HG03354 (cell line): ENCODE measurements at regions not wholly inside any gene's neighbourhood (a gene's known extent, or its start where the extent isn't known, plus 50 kb on each side); places are given as distances from the start of the nearest gene placed in this dataset.
A peak's percentile ranks its signal among the peaks of the same experiment; 100 is the strongest.
"Not testable (repeated sequence)": the region's sequence is repeated elsewhere in the genome, so short reads cannot be mapped to it uniquely, and the experiment has no call there.

Experiments
- ATAC-seq: cut with Tn5 transposase; IDR thresholded peaks from one replicate; pipeline ENCODE4 v1.9.1; 2021; ENCODE audit warnings: mild to moderate bottlenecking; ENCODE audit not compliant: unreplicated experiment, poor library complexity, severe bottlenecking

DNA sequence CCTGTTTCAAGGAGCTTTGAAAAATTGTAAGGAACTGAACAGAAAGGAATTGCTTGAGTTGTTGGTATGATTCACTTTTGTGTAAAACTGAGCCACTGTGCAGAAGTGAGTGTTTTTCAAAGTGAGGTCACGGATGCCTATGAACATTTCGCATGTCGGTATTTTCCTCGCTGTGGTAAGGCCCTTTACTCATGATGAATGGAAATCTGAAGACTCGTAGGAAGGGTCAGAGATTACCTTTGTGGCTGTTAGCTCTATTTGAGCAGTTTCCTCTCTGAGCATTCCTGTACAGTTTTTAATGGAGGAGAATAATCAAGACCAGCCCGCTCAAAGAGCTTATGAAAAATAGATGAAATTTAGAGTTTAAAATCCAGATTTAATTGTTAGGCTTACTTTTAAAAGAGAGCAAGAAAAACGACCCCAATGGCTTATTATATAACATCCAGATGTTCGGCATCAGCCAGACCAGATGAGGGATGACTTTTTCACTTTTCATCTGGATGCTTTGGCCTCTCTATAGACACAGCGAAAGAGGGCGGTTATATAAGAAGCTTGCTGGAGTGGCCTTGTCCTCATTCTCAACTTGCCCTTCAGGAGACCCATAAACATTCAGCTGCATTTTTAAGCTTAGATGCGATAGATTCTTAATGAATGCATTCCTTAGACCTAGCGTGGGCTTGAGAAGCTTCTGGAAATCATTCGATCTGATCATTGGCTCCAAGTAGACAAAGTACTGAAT lies 99.5 kb downstream of the CD83 start:
- no peak for ATAC-seq

DNA sequence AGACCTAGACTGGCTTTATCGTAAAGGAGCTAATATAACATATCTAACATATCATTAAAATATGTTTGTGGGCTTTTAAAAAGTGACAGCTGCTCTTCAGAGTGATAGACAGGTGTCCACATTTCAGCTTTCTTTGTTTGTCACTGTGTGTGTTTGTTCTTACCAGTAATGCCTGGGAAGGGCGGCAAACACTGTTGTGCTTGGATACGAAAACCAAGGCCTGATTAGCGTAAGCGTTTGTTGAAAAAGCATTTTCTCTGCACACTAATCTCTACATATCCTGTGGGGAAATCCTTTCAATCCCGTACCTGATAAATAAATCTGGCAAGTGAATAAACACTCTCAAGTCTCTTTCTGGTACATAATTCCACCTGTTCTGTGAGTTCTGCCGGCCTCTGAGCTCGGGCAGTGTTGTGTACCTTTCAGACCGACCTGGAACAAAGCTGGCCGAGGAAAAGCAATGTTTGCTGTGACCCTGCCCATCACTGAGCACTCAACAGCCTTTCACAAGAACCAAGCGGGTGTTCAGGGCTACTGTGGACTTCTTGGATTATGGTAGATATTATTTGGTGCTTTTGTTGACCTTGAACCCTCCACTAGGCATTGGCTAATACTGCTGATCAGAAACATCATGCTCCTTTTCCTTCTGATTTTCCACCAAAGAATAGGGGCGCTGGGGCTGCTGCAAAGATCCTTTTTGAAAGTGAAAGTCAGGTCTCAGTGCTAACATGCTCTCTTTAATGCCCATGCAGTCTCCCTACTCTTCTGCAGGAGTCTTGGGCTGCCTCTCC lies 100.4 kb downstream of the CD83 start:
- no peak for ATAC-seq

DNA sequence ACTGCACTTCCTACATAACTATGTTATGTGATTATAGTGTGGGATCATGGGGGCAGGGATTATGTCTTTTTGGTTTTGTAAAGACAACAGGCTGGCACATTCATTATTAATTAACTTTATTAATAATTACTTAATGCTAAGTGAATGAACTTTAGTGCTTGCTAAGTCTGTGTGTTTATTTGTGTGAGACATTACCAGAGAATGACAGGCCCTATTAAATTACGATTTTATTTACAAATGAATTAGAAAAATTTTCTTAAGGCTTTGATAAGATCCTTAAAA lies 100.9 kb downstream of the CD83 start:
- no peak for ATAC-seq

DNA sequence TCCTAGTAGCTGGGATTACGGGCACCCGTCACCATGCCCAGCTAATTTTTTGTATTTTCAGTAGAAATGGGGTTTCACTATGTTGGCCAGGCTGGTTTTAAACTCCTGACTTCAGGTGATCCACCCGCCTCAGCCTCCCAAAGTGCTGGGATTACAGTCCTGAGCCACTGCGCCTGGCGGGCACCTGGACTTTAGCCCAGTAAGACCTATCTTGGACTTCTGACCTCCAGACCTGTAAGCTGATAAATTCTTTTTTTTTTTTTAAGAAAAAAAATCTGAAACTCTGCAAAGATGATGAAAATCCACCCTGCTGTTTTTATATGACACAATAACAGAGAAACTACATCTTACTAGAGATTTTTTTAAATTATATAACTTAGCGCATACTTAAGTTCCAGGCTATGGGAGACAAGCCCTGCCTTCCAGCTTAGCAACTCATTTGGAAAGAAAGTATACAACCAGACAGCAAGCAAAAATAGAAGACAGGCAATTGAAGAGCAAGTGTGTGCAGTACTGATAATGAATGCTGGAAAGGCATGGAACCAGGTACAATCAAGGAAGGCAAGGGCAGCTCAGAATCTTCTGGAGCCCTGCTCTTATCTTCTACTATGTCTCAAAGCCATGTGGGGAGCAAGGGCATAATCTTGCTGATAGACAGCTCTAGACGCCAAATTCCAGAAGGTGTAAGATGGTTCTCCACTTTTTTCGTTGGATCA lies 104.2 kb downstream of the CD83 start:
- no peak for ATAC-seq

DNA sequence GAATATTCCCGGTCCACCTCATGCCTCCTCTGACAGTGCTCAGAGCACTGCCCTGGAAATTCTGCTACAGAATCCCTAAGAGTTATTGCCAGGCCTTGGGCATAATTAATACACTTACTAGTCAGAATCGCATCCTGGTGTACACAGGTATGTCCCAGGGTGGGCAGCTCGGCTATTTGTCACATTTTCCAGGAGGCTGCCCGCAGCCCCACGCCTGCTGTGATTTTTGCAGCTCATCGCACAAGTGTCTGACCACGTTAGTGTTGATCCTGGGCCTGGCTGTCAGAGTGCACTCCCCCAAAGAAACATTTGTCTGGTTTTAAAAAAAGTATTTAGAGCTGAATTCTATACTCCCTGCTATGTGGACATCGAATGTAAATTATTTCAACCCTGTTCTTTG lies 105.4 kb downstream of the CD83 start:
- ATAC-seq: no peak

DNA sequence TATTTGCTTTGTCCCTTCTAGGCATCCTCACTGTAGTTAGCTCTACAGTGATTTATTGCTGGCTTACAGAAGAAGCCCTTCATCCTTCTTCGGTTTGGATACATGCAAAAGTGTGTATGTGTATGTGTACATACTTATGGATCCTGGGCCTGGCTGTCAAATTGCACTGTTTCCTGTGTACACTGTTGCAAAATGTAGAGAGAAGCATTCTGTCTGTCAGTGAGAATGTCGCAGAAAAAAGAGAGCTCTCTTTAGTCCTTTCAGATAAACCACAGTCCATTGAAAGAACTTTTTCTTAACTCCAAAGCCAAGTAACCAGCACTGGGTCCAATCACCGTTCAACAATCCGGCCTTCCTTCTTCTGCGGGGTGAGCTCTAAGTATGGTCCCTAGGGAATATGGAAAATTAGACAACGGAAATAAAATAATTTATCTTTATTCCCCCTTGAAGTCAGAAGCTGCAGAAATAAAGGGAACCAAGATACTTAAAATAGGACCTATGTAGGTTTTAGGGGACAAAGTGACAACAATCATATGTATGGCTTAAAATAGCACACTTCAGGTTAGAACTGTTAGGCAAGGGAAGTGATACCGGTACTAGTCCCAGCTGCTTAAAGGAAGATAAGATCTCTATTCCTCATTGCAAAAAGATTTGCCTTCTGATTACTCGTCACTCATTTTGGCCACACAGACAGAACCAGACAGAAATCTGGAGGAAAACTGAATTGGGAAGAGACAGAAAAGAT lies 107.0 kb downstream of the CD83 start:
- ATAC-seq: peak; percentile 79

DNA sequence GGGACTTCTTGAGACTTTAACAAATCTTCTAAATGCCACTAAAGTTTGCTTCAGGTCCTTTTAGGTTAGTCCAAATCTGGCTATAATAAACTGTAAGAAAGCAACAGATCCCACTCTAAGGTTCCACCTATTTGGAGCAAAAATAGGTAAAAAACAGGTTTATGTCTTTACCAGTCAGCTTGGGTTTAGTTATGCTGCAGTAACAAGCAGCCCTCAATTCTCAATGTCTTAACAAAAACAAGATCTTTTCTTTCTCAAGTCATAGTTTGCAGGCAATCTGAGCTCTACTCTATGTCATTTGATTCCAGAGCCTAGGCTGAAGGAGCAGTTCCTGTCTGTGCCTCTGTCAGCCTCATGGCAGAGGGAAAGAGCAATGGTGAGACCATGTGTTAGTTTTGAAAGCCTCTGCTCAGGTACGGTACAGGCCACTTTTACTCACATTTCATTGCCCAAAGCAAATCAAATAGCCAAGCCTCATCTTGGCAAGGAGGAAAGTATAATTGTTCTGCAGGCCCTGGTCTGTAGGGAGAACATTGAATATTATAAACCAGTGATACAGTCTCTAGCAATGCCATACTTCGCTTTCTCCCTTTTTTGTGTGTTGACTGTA lies 108.6 kb downstream of the CD83 start:
- ATAC-seq: no peak

DNA sequence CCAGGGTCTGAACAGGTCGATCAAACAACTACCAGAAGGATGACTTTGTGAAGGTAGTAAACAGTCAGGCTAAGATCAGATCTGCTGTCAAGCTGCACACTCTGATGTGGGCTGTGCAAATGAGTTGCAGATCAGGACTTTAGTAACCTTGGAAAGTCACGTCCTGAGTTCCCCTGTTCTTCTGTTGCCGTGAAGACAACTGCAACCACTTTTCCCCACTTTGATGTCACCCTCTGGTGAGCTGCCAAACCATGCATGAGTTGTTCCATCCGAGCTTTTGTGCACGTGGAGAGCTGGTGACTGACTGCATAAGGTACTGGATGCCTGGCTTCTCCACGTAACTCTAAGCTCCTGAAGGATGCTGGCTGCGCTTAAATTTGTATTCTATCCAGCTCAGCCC lies 111.0 kb downstream of the CD83 start:
- no peak for ATAC-seq

DNA sequence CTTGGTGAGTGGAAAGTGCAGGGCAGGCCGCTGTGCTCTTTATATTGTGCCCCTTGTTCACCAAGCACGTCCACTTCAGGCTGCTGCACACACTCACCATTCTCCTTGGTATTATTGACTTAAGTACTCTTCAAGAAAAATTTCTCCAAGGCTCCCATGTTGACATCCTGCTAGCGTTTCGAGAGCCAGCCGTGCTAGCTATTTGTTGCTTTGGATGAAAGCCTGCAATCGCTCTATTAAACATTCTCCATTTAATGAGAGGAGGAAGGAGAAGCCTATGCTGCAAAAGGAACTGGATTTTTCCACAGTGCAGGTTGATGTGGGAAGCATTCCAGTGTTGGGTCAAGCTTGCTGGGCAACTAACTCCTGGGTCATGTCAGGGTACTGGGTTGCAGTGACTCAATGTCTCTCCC lies 113.5 kb downstream of the CD83 start:
- no peak for ATAC-seq

DNA sequence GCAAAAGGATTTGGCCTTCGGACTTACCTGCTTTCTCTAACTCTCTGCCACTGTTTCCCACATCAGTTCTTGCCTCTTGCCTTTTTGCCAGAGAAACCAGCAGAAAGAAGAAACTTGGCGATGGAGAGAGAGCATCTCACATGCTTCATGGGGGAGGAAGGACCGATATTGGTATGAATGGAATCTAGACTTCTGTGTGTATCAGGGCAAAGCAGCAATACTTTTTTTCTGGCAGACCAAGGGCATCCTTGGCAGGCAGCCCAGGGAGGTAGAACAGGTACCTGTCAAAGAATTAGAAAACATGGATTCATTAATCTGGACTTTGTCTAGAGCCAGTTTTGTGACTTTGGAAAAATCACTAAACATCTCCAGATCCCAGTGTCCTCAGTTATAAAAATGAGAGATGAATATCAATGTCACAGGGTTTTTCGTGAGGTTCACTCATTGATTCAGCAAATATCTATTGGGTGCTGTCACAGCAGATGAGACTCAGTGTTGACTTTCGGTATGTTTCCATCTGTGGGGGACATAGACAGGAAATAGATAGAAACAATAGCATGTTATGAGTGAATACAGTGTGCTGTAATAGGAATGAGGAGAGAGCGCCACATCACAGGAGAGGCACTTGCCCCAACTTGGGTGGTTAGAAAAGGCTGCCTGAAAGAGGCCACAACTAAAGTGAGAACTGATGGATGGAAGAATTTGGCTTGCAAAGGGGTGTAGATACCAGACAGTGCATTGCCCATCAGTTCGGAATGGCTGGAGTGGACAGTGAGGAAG lies 114.1 kb downstream of the CD83 start:
- ATAC-seq: no peak

DNA sequence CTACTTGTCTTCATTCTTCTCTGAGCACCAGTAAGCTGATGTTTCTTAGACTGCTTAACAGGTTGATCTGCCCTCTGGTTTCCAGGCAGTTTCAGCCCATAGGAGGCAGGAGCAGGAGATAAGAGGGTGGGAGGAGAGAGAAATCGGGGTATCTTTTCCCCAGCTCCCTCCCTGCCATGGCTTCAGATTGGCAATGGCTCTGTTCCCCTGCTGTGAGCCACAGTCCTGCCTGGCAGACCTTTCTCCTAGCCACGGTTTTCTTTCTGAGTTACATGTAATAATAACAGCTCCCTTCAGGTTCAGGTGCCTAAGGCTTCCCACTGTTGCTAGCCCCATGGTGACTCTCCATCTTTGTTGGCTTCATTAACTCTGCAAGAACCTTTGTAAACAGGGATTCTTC lies 115.3 kb downstream of the CD83 start:
- no peak for ATAC-seq

DNA sequence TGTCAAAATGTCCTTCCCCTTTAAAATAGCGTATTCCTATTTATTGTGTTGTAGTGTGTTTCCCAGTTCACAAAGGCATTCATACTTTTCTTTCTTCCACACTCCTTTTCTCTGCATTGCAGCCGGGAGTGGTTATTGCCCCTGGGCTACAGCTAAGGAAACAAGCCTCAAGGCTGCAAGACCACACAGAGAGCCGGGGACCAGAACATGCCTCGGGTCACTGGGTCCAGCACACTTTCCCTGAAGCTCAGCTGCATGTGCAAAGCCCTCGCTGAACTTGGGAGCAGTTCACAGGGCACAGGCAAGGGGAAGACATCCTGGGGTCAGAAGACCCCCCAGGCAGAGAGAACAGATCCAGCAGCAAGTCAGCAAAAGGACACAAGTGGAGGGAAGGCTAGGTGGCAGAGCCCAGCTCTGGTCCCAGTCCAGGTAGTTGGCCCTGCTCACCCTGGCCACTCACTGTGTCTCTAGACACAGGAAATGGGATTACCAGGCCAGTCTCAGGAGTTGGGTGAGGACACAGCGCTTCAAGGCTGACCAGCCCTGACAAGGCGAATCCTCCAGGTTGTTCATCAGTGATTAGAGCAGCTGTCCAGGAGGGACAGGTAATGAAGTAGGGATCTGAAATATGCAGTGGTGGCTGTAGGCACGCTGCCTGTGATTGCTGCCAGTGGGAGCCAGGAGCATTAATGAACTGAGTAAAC lies 118.2 kb downstream of the CD83 start:
- no peak for ATAC-seq

DNA sequence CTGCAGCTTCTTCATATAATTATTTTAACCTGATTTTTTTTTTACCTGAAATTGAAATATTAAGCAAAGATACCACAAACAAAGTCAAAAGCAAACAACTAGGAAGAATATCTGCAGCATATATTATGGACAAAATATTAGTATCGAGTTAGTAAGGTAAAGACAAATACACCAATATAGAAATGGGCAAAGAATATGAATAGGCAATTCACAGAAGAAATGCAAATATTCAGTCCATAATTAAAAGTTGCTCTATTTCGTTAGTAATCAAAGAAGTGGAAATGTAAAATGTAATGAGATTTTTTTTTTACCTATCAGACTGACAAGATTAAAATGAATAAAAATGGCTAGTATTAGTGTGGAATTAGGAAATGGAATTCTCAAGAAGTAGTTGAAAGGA lies 121.5 kb downstream of the CD83 start:
- no peak for ATAC-seq

DNA sequence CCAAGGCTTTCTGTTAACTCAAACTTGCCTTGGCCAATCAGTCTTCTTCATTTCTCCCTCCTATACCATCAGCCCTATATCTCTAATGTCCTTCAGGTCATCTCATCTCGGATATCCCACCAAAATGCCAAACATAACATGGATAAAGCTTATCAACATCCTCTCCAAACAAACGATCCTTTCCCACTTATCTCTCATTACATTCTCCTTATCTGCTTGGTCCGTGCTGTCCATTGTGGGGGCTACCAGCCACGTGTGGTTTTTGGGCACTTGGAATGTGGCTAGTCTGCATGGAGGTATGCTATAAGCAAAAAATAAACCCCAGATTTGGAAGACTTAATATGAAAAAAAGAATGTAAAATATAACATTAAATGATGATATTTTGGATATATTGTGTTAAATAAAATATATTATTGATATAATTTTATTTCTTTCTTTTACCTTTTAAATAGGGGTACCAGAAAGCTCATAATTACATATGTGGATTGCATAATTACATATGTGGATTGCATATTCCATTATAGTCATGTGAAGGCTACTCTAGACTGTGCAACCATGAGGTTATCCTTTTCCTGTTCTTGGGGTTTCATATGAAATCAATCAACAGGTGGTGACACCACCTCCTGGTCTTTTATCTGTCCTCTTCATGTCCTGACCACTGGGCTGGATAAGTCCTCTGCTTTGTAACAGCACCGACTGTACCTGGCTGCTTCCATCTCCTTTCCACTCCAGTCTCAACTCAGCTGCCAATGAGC lies 123.0 kb downstream of the CD83 start:
- ATAC-seq: no peak

DNA sequence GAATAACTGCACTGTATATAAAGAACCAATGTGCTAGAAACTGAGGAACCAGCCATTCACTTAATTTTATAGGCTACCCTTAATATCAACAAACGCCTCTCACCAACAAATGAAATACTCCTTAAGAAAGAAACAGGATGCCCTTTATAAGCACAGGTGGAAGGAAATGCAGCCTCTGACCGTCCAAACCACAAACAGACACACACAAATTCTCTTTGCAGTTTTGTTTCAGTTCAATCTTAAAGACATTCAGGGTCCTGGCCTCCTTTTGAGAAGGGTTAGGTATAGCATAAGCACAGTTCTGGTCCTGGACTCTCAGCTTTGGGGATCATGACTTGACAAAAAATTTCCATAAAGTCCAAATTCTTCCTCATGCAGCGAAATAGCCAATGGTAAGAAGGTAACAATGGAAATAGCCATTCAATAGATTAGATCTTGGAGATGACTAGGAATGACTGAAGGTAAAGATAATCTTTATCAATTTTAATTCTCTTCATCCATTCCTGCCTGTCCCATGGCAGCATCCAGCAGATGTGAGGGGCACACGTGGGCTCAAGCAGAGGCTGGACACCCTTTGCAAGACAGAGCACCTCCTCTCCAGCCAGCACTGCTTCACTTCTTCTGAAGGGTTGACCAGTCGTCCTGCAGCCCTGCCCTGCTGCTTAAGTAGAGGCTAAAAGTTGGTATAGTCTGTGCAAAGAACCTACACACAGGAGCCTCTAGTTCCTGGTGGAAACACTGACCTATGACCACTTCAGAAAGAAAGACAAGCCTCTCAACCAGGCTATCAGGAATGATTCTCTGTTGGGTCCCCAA lies 123.9 kb downstream of the CD83 start:
- ATAC-seq: no peak

DNA sequence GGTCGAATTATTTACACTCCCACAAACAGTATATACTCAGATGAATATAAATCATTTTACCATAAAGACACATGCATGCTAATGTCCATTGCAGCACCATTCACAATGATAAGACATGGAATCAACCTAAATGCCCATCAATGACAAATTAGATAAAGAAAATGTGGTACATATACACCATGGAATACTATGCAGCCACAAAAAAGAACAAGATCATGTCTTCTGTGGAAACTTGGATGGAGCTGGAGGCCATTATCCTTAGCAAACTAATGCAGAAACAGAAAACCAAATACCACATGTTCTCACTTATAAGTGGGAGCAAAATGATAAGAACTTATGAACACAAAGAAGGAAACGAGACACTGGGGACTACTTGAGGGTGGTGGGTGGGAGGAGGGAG lies 125.3 kb downstream of the CD83 start:
- not testable (repeated sequence) for ATAC-seq

DNA sequence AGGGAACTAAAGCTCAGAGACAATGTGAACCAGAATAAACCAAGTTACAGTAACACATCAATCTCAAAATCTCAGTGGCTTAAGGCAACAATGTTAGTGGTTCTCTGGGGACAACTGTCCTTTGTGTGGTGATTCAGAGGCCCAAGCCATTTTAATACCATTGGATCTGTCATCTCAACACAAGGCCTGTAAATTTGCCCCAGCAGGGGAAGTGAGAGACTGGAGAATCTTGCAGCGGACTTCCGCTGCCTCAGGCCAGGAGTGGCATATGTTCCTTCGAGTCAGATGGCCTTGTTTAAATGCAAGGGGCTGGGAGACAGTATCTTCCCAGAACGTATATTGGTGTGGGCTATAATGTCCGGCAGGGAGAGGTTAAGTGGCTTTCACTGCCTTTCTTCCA lies 126.0 kb downstream of the CD83 start:
- no peak for ATAC-seq
